Activated CD8-positive, alpha-beta memory T cell treated with anti-CD3 and anti-CD28 coated beads for 48 hours (primary cell): ENCODE measurements at regions not wholly inside any gene's neighbourhood (a gene's known extent, or its start where the extent isn't known, plus 50 kb on each side); places are given as distances from the start of the nearest gene placed in this dataset.

Experiments
- DNase-seq, 3 experiments: peaks; one replicate each; pipeline ENCODE4 v3.0.0-alpha.2; 2020; ENCODE audit warnings: low read depth in 2 of 3, low spot score in 2 of 3

GRCh38 chr1:200253774-200254495 lies 155.9 kb downstream of the ZNF281 start:
- DNase-seq = no peak

- DNase-seq = no peak
These were observed 157.3 kb downstream of the ZNF281 start for GRCh38 chr1:200252531-200252930.

DNA sequence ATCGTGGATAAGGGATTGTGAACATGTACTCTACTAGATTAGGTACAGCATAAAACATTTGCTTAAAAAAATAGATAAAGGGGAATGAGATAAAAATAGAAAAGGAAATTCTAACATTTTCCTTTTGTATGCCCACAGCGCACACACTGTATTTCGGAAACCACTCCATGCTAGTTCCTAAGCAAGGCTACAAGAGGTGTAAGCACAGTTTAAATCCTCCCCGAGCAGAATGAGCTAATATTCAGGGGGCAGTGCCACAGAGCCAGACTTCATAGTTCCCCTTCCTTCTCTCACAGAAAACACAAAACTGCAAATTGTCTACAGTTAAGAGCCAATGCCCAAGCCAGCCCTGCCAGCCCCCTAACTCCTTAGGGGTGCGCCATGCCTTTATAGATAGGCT lies 159.4 kb downstream of the ZNF281 start:
- no peak for DNase-seq

GRCh38 chr1:200248541-200248940 lies 161.3 kb downstream of the ZNF281 start:
- DNase-seq = no peak

- no peak for DNase-seq
These were observed 162.3 kb downstream of the ZNF281 start for GRCh38 chr1:200247518-200247917.

GRCh38 chr1:200245473-200245872 lies 164.4 kb downstream of the ZNF281 start:
- no peak for DNase-seq

GRCh38 chr1:200243042-200243437 lies 166.8 kb downstream of the ZNF281 start:
- no peak for DNase-seq

GRCh38 chr1:200242110-200243041 lies 167.5 kb downstream of the ZNF281 start:
- no peak for DNase-seq

DNA sequence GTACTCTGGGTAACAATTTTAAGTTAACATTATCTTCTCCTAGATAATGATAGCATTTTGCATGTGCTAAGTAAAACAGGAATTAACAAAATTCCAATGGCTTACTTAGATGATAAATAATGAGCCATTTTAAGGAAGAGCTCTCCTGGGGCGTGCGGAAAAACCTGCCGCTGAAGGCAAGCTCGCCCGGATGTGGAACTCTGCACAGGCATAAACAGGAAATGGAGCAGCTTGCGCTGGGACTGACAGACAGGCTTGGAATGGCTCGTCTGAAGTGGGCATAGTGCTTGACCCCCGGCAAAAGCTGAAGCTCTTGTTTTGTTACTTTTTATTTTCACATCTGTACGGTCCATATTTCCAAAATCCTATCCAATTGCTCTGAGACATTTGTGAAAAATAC lies 169.2 kb downstream of the ZNF281 start:
- no peak for DNase-seq

GRCh38 chr1:200238311-200238710 lies 171.5 kb downstream of the ZNF281 start:
- no peak for DNase-seq

- DNase-seq = no peak
These were observed 172.8 kb downstream of the ZNF281 start for GRCh38 chr1:200237066-200237465.

- DNase-seq = no peak
These were observed 174.9 kb downstream of the ZNF281 start for GRCh38 chr1:200234938-200235337.

DNA sequence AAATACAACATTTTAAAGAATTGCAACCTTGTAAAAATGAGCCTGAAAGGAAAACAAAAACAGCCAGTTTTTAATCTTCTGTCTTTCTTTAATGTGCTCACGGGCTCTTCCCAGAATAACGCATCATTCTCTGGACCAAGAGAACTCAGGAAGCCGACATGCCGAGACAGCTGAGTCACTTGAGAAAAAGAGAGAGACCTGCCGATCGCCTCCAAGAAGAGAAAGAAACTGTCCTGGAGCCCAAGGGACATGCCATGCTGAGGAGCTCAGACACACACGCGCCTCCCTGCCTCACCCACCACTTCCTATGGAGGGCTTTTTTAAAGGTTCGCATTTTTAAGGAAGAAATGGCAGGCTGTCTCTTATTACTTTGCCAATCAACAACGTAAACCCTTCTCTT lies 176.4 kb downstream of the ZNF281 start:
- no peak for DNase-seq

GRCh38 chr1:200231787-200232231 lies 178.0 kb downstream of the ZNF281 start:
- no peak for DNase-seq

- no peak for DNase-seq
These were observed 179.2 kb downstream of the ZNF281 start for GRCh38 chr1:200230671-200231070.

DNA sequence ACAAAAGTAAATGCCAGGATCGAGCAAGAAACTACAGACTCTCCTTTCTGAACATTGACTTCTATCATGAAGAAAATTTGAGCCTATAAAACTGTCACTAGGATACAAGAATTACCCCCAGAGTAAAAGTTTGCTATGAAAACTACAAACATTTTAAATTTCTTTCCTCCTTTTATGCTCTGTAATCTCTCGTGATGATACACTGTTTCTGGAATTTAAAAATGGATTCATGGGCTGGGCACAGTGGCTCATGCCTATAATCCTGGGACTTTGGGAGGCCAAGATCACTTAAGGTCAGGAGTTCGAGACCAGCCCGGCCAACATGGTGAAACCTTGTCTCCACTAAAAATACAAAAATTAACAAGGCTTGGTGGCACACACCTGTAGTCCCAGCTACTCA lies 181.3 kb downstream of the ZNF281 start:
- no peak for DNase-seq

GRCh38 chr1:200228081-200228480 lies 181.8 kb downstream of the ZNF281 start:
- DNase-seq = no peak
